ENCODE measurements at regions not wholly inside any gene's neighbourhood (a gene's known extent, or its start where the extent isn't known, plus 50 kb on each side); places are given as distances from the start of the nearest gene placed in this dataset.

DNA sequence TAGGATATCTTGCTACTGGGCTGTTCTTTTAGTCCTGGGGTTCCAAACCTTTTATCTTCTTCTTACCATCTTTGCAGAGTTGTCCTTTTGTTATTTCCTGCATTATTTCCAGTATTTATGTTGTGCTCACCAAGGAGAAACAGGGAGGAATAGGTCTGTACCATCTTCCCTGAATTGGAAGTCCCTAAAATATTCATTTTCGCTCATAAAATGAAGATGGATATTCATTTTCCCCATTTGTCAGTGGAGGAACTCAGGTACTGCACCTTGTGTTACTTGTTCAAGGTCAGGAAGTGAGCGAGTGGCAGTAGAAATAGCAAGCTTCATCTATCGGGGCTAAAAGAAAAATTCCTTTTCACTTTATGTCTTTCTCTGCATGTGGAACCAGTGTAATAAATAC, 989.7 kb downstream of the CDH11 start:
- Histone ChIP-seq H3K4me3 (no peak overlapping the region), H3K9ac (ENCODE audit: insufficient read length) (no peak overlapping the region), H3K36me3 (ENCODE audit: insufficient read depth, low read length) (no peaks in the 10 kb centered on the region), H3K9me3 (ENCODE audit: low read depth, low read length) (no peaks in the 10 kb centered on the region), H3K27ac (no peak overlapping the region)
- TF ChIP-seq POLR2AphosphoS5 (IDR thresholded peaks at IDR 0.05; ENCODE audit: borderline replicate concordance, low read depth, low read length): no peak
- TF ChIP-seq FOXP2 (optimal IDR thresholded peaks at IDR 0.05; ENCODE audit: control extremely low read depth, extremely low read length, insufficient read depth): no peak
- TF ChIP-seq EZH2 (IDR thresholded peaks at IDR 0.05): no peak
- no peak for DNase-seq (ENCODE audit: low read depth, low spot score)

DNA sequence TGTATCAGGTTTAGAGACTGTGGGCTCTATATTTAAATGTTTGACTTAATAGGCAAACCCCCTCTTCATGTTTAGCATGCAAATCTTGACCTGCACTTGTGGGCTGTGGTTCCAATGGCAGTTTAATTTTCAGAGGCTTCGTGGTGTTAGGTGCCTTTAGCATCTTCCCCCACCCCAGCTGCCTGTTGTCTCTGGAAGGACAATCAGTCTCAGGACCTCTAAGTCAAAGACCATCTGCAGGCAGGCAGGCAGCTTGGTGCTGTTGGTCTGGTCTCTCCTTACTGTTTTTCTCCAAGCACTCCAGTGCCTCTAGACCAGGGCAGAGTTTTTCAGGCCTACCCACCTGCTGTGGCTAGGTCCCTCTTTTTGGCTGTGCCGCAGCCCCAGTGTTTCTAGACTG, 990.4 kb downstream of the CDH11 start:
- no peak for DNase-seq (ENCODE audit: low read depth, low spot score)
- Histone ChIP-seq H3K27ac (no peak overlapping the region), H3K4me3 (no peak overlapping the region), H3K9me3 (ENCODE audit: low read depth, low read length) (no peaks in the 10 kb centered on the region), H3K9ac (ENCODE audit: insufficient read length) (no peak overlapping the region), H3K36me3 (ENCODE audit: insufficient read depth, low read length) (no peaks in the 10 kb centered on the region)
- TF ChIP-seq EZH2 (IDR thresholded peaks at IDR 0.05) (no peak), POLR2AphosphoS5 (IDR thresholded peaks at IDR 0.05; ENCODE audit: borderline replicate concordance, low read depth, low read length) (no peak), FOXP2 (optimal IDR thresholded peaks at IDR 0.05; ENCODE audit: control extremely low read depth, extremely low read length, insufficient read depth) (no peak)

DNA sequence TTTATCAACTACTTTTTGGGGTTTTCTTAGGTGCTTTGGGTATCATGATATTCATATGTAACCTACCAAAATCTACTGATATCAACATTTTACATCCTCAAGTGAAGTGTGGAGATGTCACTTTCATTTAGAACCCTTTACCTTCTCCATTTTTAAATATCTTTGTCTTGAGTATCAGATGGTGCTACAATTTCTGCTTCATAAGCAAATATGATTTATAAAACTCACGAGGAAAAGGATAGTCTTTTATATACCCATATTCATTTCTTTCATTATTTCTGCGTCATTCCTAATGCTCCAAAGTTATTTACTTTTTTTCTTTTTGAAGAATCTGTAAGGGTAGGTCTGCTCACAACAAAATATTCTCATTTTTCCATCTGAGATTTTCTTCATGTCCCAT, 991.7 kb downstream of the CDH11 start:
- no peak for DNase-seq (ENCODE audit: low read depth, low spot score)
- H3K4me3 ChIP-seq: no peak overlapping the region
- no peaks in the 10 kb centered on the region for H3K9me3 ChIP-seq (ENCODE audit: low read depth, low read length)
- no peaks in the 10 kb centered on the region for H3K36me3 ChIP-seq (ENCODE audit: insufficient read depth, low read length)
- no peak overlapping the region for H3K9ac ChIP-seq (ENCODE audit: insufficient read length)
- TF ChIP-seq FOXP2 (optimal IDR thresholded peaks at IDR 0.05; ENCODE audit: control extremely low read depth, extremely low read length, insufficient read depth): no peak
- H3K27ac ChIP-seq: no peak overlapping the region

DNA sequence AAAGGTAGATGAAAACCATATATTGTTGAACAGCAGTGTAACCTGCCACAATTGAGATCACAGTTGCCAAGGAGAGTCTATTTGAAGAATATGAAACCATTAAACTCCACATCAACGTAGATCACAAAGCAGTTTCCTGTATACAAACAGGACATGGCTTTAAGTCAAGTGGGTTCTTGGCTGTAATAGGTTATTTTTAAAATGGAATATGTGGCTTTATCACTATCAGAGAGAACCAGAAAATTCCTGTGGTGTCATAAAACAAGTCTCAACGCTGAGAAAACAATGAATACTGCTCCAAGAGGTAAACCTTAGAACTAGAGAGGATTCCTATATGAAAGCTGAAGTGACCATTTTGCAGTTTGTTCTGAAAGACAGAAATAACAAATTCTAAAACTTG, 999.7 kb downstream of the CDH11 start:
- DNase-seq (ENCODE audit: low read depth, low spot score): no peak
- Histone ChIP-seq H3K4me3 (no peak overlapping the region), H3K9ac (ENCODE audit: insufficient read length) (no peak overlapping the region), H3K9me3 (ENCODE audit: low read depth, low read length) (no peaks in the 10 kb centered on the region), H3K27ac (no peak overlapping the region), H3K36me3 (ENCODE audit: insufficient read depth, low read length) (no peaks in the 10 kb centered on the region)
- no peak for TF ChIP-seq FOXP2 (optimal IDR thresholded peaks at IDR 0.05; ENCODE audit: control extremely low read depth, extremely low read length, insufficient read depth)
- TF ChIP-seq POLR2AphosphoS5 (IDR thresholded peaks at IDR 0.05; ENCODE audit: borderline replicate concordance, low read depth, low read length): no peak
- no peak for TF ChIP-seq EZH2 (IDR thresholded peaks at IDR 0.05)

DNA sequence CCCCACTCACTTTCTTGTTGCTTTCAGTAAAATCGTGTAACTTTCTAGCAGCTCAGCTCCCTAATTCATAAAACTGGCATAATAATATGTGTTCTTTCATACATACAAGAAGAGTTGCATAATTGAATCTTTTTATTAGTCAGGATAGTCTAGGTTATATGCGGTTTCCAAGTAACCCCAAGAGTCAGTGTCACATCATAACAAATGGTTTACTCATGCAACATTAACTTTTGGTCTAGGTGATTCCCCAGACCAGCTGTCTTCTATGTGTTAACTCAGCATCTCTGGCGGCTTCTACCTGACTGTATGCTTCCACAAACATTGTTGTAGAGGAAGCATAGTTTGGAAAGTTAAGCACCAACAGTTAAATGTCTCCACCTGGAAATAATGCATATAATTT, 1000.4 kb downstream of the CDH11 start:
- H3K9ac ChIP-seq (ENCODE audit: insufficient read length): no peak overlapping the region
- H3K4me3 ChIP-seq: no peak overlapping the region
- no peak overlapping the region for H3K27ac ChIP-seq
- no peak for TF ChIP-seq FOXP2 (optimal IDR thresholded peaks at IDR 0.05; ENCODE audit: control extremely low read depth, extremely low read length, insufficient read depth)
- no peak for TF ChIP-seq EZH2 (IDR thresholded peaks at IDR 0.05)
- no peak for TF ChIP-seq POLR2AphosphoS5 (IDR thresholded peaks at IDR 0.05; ENCODE audit: borderline replicate concordance, low read depth, low read length)
- H3K9me3 ChIP-seq (ENCODE audit: low read depth, low read length): no peaks in the 10 kb centered on the region
- no peak for DNase-seq (ENCODE audit: low read depth, low spot score)
- H3K36me3 ChIP-seq (ENCODE audit: insufficient read depth, low read length): no peaks in the 10 kb centered on the region

DNA sequence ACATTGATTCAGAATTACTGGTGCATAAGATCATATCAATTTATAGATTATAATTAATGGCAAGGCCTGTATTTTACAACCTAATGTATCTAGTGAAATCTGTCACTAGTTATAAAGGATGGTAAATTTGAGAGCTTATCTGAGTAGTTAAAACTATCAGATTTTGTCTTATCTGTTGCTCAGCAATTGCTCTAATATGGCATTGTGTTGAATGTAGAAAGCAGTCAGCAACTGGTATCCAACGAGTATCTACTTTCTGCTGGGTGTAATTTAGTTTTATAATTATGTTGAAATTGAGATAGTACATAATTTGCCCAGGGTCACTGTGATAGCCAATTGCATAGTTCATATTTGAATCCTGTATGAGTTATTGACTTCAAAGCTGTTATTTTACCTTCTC, 1005.7 kb downstream of the CDH11 start:
- no peak for TF ChIP-seq POLR2AphosphoS5 (IDR thresholded peaks at IDR 0.05; ENCODE audit: borderline replicate concordance, low read depth, low read length)
- TF ChIP-seq EZH2 (IDR thresholded peaks at IDR 0.05): no peak
- no peak for TF ChIP-seq FOXP2 (optimal IDR thresholded peaks at IDR 0.05; ENCODE audit: control extremely low read depth, extremely low read length, insufficient read depth)
- no peak for DNase-seq (ENCODE audit: low read depth, low spot score)

DNA sequence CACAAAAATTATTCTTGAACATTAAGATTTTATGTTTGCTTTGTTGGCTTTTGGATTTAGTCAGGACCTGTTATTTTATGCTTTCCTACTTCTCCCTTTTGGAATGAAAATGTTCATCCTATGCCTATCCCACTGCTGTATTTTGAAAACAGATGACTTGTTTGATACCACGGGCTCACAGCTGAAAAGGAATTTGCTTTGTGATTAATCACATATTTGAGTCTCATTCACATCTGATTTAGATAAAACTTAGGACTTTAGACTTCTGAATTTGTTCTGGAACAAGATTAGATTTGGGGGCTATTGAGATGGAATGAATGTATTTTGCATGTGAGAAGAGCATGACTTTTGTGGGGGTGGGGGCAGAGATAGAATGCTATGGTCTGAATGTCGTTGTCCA, 1012.6 kb downstream of the CDH11 start:
- no peak for DNase-seq (ENCODE audit: low read depth, low spot score)
- H3K4me3 ChIP-seq: no peak overlapping the region
- no peaks in the 10 kb centered on the region for H3K9me3 ChIP-seq (ENCODE audit: low read depth, low read length)
- TF ChIP-seq FOXP2 (optimal IDR thresholded peaks at IDR 0.05; ENCODE audit: control extremely low read depth, extremely low read length, insufficient read depth) (no peak), POLR2AphosphoS5 (IDR thresholded peaks at IDR 0.05; ENCODE audit: borderline replicate concordance, low read depth, low read length) (no peak), EZH2 (IDR thresholded peaks at IDR 0.05) (no peak)
- no peak overlapping the region for H3K9ac ChIP-seq (ENCODE audit: insufficient read length)
- H3K27ac ChIP-seq: no peak overlapping the region
- H3K36me3 ChIP-seq (ENCODE audit: insufficient read depth, low read length): no peaks in the 10 kb centered on the region

More for the DNA sequence above, 1005.7 kb downstream of the CDH11 start:
- H3K4me3 ChIP-seq: no peak overlapping the region
- no peak overlapping the region for H3K27ac ChIP-seq
- no peaks in the 10 kb centered on the region for H3K9me3 ChIP-seq (ENCODE audit: low read depth, low read length)
- H3K36me3 ChIP-seq (ENCODE audit: insufficient read depth, low read length): no peaks in the 10 kb centered on the region
- H3K9ac ChIP-seq (ENCODE audit: insufficient read length): no peak overlapping the region

DNA sequence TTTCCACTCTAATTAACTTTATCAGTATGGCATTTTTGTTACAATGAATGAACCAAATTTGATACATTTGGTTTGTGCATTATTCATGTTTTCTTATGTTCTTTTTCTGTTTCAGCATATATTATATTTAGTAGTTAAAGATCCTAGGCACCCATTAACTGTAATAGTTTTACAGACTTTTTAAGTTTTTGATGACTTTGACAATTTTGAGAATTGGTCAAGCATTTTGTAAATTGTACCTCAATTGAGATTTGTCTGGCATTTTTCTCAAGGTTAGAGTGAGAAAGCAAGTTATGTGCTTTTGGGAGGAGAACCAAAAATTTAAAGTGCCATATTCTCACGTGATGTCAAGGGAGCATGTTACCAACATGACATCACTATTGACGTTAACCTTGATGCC, 1019.2 kb downstream of the CDH11 start:
- no peaks in the 10 kb centered on the region for H3K36me3 ChIP-seq (ENCODE audit: insufficient read depth, low read length)
- no peaks in the 10 kb centered on the region for H3K9me3 ChIP-seq (ENCODE audit: low read depth, low read length)
- no peak for DNase-seq (ENCODE audit: low read depth, low spot score)
- no peak for TF ChIP-seq EZH2 (IDR thresholded peaks at IDR 0.05)
- no peak for TF ChIP-seq POLR2AphosphoS5 (IDR thresholded peaks at IDR 0.05; ENCODE audit: borderline replicate concordance, low read depth, low read length)
- no peak for TF ChIP-seq FOXP2 (optimal IDR thresholded peaks at IDR 0.05; ENCODE audit: control extremely low read depth, extremely low read length, insufficient read depth)
- H3K9ac ChIP-seq (ENCODE audit: insufficient read length): no peak overlapping the region
- no peak overlapping the region for H3K27ac ChIP-seq
- H3K4me3 ChIP-seq: no peak overlapping the region

DNA sequence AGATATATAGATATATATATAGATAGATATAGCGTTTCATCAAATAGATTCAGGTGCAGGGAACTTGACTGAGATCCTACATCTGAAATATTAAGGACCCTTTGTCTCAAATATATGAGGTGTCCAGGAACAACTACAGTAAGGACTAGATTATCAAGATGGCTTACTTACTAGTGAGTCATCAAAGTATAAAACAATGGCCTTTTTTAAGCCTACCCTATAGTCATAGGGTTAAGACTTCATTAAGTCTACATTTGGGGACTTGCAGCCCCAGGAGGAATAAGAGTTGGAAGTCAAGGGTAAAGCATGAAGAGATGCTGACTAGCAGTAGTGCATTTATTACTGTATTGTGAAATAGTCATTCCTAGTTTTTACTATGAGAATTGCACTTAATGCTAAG, 1023.4 kb downstream of the CDH11 start:
- Histone ChIP-seq H3K4me3 (no peak overlapping the region), H3K36me3 (ENCODE audit: insufficient read depth, low read length) (no peaks in the 10 kb centered on the region), H3K9ac (ENCODE audit: insufficient read length) (no peak overlapping the region), H3K9me3 (ENCODE audit: low read depth, low read length) (no peaks in the 10 kb centered on the region), H3K27ac (no peak overlapping the region)
- TF ChIP-seq FOXP2 (optimal IDR thresholded peaks at IDR 0.05; ENCODE audit: control extremely low read depth, extremely low read length, insufficient read depth) (no peak), EZH2 (IDR thresholded peaks at IDR 0.05) (no peak), POLR2AphosphoS5 (IDR thresholded peaks at IDR 0.05; ENCODE audit: borderline replicate concordance, low read depth, low read length) (no peak)
- DNase-seq (ENCODE audit: low read depth, low spot score): no peak

Measured in SK-N-MC (cell line).